Gastrocnemius medialis (tissue), 4 donors: ENCODE measurements at regions not wholly inside any gene's neighbourhood (a gene's known extent, or its start where the extent isn't known, plus 50 kb on each side); places are given as distances from the start of the nearest gene placed in this dataset.

Source experiments
- POLR2A ChIP-seq, 2 donors: fragments of 450-650 bp; IDR thresholded peaks; one replicate each; pipeline ENCODE4 v1.6.1; 2017; ENCODE audit warnings: antibody characterized with exemption in 2 of 2, mild to moderate bottlenecking in 2 of 2, moderate library complexity in 2 of 2
- TF ChIP-seq, protein P1 (sequence below), 5 experiments: fragments of 450-650 bp in 3 of 5; fragments of 200-600 bp in 2 of 5; sonication (generic) in 2 of 5; IDR thresholded peaks in 4 of 5; conservative IDR thresholded peaks in 1 of 5; 1 replicate in 4 of 5; 2 replicates in 1 of 5; pipeline ENCODE4 v1.5.1; 2016 to 2019; ENCODE audit warnings: antibody characterized with exemption in 5 of 5, mild to moderate bottlenecking in 3 of 5, moderate library complexity in 3 of 5

DNA sequence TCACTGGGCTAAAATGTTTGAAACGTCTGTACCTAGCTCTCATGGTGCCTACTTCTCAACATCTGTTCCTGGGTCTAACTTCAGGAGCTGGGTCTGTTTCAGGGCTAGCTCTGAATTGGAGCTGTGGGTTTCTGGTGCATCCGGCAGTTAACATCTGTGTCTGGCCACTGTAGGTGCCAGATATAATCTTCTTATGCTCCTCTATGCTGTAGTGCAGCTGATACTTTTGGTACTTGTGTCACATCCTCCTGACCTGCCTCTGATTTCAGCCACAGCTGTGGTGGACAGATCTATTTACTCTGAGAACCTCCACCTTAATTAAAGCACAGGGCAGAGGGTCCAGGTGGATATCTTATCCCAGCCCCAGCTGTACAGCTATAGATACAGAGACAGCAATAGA, 496.5 kb upstream of the CDH11 start:
- no peak for TF ChIP-seq POLR2A (IDR thresholded peaks at IDR 0.05)
- TF ChIP-seq, protein P1, sequence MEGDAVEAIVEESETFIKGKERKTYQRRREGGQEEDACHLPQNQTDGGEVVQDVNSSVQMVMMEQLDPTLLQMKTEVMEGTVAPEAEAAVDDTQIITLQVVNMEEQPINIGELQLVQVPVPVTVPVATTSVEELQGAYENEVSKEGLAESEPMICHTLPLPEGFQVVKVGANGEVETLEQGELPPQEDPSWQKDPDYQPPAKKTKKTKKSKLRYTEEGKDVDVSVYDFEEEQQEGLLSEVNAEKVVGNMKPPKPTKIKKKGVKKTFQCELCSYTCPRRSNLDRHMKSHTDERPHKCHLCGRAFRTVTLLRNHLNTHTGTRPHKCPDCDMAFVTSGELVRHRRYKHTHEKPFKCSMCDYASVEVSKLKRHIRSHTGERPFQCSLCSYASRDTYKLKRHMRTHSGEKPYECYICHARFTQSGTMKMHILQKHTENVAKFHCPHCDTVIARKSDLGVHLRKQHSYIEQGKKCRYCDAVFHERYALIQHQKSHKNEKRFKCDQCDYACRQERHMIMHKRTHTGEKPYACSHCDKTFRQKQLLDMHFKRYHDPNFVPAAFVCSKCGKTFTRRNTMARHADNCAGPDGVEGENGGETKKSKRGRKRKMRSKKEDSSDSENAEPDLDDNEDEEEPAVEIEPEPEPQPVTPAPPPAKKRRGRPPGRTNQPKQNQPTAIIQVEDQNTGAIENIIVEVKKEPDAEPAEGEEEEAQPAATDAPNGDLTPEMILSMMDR (IDR thresholded peaks at IDR 0.05 in 4 of 5, conservative IDR thresholded peaks at IDR 0.05 in 1 of 5): no peak
